Smooth muscle cell (in vitro differentiated cells): ENCODE measurements at regions not wholly inside any gene's neighbourhood (a gene's known extent, or its start where the extent isn't known, plus 50 kb on each side); places are given as distances from the start of the nearest gene placed in this dataset.

Source experiments
- DNase-seq: peaks from one replicate; lab custom pipeline; 2025; ENCODE audit not compliant: unreplicated experiment; lab: John Stamatoyannopoulos, UW
- H2AFZ ChIP-seq: fragments of 200-600 bp; sonication (generic); 2 replicates; pipeline ENCODE4 v1.6.0; 2016; ENCODE audit warnings: antibody characterized with exemption, low read depth, mild to moderate bottlenecking
- H3F3A ChIP-seq: fragments of 200-600 bp; sonication (generic); 2 replicates; pipeline ENCODE4 v1.6.0; 2017; ENCODE audit warnings: antibody characterized with exemption, low read depth
- H3K27ac ChIP-seq: fragments of 200-600 bp; sonication (generic); 2 replicates; pipeline ENCODE4 v1.5.1; 2016; ENCODE audit warnings: low read depth, mild to moderate bottlenecking
- H3K27me3 ChIP-seq: fragments of 200-600 bp; sonication (generic); 2 replicates; pipeline ENCODE4 v1.6.1; 2016; ENCODE audit warnings: low read depth, mild to moderate bottlenecking
- H3K36me3 ChIP-seq: fragments of 200-600 bp; sonication (generic); 2 replicates; pipeline ENCODE4 v1.5.1; 2016; ENCODE audit warnings: low read depth
- H3K4me1 ChIP-seq: fragments of 200-600 bp; sonication (generic); 2 replicates; pipeline ENCODE4 v1.5.1; 2016; ENCODE audit warnings: low read depth
- H3K4me2 ChIP-seq: fragments of 200-600 bp; sonication (generic); 2 replicates; pipeline ENCODE4 v1.6.0; 2016; ENCODE audit warnings: mild to moderate bottlenecking
- H3K4me3 ChIP-seq: fragments of 200-600 bp; sonication (generic); 2 replicates; pipeline ENCODE4 v1.5.1; 2016; ENCODE audit warnings: mild to moderate bottlenecking
- H3K79me2 ChIP-seq: fragments of 200-600 bp; sonication (generic); 2 replicates; pipeline ENCODE4 v1.6.0; 2016; ENCODE audit warnings: low read depth, mild to moderate bottlenecking
- H3K9ac ChIP-seq: fragments of 200-600 bp; sonication (generic); 2 replicates; pipeline ENCODE4 v1.6.0; 2016; ENCODE audit warnings: low read depth
- H3K9me3 ChIP-seq: fragments of 200-600 bp; sonication (generic); replicated peaks from 2 replicates; pipeline ENCODE4 v1.5.1; 2016; ENCODE audit warnings: low read depth
- H4K20me1 ChIP-seq: fragments of 200-600 bp; sonication (generic); 2 replicates; pipeline ENCODE4 v1.6.0; 2016; ENCODE audit warnings: low read depth
- CTCF ChIP-seq: fragments of 200-600 bp; sonication (generic); IDR thresholded peaks from 2 replicates; pipeline ENCODE4 v1.5.1; 2017; ENCODE audit warnings: borderline replicate concordance, mild to moderate bottlenecking, antibody characterized with exemption; ENCODE audit not compliant: insufficient read depth, poor library complexity, severe bottlenecking
- WGBS: methylation state at CpG from one replicate; pipeline ENCODE4 v1.1.7; 2016; ENCODE audit warnings: low lambda C conversion rate; 5-methylcytosine and 5-hydroxymethylcytosine counted together

DNA sequence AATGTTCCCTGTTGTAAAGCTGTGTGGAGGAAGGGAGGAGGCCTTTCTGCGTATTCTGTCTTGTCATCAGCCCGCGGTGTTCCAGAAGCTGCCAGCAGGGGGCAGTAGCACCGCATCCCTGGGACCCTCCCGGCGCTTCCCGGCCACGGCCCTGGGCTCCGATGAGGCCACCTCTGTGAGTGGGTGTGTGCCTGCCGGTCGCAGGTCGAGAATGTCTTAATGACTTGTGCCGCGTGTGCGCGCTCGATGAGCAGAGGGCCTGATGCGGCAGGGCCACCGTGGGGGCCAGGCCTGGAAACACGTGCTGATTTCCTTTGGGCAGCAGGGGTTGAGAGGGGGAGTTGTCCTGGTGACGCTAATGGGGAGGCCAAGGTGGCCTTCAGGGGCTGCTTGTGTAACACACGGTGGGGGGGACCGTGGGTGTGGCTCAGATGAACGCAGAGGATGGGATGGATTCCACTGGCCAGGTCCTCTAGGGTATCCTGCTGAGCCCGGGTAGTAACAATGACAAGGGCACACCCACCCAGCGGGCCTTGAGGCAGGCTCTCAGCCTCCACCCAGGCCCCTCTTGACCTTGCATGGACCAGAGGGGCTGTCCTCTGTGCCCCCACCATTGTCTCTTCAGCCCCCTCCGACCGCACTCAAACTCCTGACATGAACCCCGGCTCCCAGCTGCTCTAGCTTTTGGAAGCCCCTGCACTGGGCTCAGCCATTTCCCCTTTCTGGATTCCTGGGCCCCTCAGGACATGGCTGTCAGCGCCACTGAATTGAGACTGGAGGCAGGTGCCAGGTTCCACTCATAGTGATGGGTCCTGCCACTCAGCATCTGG, 135.9 kb upstream of the PODXL start:
- WGBS: 27% methylated on average over 30 of the region's 30 CpGs
- Histone ChIP-seq H3F3A (no peaks in the 10 kb centered on the region), H3K9ac (no peak overlapping the region), H3K4me1 (no peaks in the 10 kb centered on the region), H3K27ac (no peak overlapping the region), H3K4me2 (peak overlapping the region; percentile 74), H3K4me3 (no peak overlapping the region), H3K79me2 (no peaks in the 10 kb centered on the region), H3K36me3 (no peaks in the 10 kb centered on the region), H3K9me3 (no peaks in the 10 kb centered on the region), H4K20me1 (no peaks in the 10 kb centered on the region), H2AFZ (no peak overlapping the region), H3K27me3 (no peaks in the 10 kb centered on the region)
- peak; percentile 100 for TF ChIP-seq CTCF
- DNase-seq: peak; percentile 58

GRCh38 chr7:131691454-131692130, 135.2 kb upstream of the PODXL start:
- no peaks in the 10 kb centered on the region for H3K4me1 ChIP-seq
- no peak for DNase-seq
- peaks cover 3% of the 10 kb centered on the region for H3K27me3 ChIP-seq
- no peaks in the 10 kb centered on the region for H3K36me3 ChIP-seq
- WGBS: 50% methylated on average over 12 of the region's 12 CpGs
- H3K4me3 ChIP-seq: no peak overlapping the region
- no peak for TF ChIP-seq CTCF
- H3K27ac ChIP-seq: no peak overlapping the region
- H4K20me1 ChIP-seq: no peaks in the 10 kb centered on the region
- H3K9ac ChIP-seq: no peak overlapping the region
- H3K79me2 ChIP-seq: no peaks in the 10 kb centered on the region
- no peaks in the 10 kb centered on the region for H3K9me3 ChIP-seq
- H2AFZ ChIP-seq: no peak overlapping the region
- H3K4me2 ChIP-seq: peak overlapping the region; percentile 74
- no peaks in the 10 kb centered on the region for H3F3A ChIP-seq

DNA sequence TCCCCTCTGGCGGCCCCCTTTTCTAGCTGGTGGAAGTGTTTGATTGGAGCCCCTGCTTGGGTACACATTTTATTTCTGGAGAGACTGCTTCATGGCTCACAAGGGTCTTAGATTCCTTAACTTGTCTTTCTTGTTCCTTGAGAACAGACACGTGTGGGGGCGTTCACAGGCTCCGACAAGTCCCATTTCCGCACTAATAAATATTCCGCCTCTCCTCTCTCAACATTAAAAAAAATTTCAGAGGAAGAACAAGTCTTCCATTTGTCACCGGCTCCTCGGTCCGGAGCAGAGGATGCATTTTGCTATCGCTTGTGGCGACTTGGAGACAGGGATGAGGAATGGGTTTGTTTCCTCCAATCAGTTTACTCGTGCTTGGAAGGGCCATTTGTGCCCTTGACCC, 134.0 kb upstream of the PODXL start:
- Histone ChIP-seq H3K9me3 (no peaks in the 10 kb centered on the region), H3K79me2 (no peaks in the 10 kb centered on the region), H2AFZ (no peak overlapping the region), H3F3A (no peaks in the 10 kb centered on the region), H3K4me3 (no peak overlapping the region), H3K27ac (no peak overlapping the region), H3K36me3 (no peaks in the 10 kb centered on the region), H4K20me1 (no peaks in the 10 kb centered on the region), H3K9ac (no peak overlapping the region), H3K27me3 (peaks cover 12% of the 10 kb centered on the region), H3K4me2 (no peak overlapping the region), H3K4me1 (no peaks in the 10 kb centered on the region)
- DNase-seq: no peak
- 85% methylated on average over 12 of the region's 12 CpGs for WGBS
- no peak for TF ChIP-seq CTCF
